OCI-LY7 (cell line): ENCODE measurements at regions not wholly inside any gene's neighbourhood (a gene's known extent, or its start where the extent isn't known, plus 50 kb on each side); places are given as distances from the start of the nearest gene placed in this dataset.

Source experiments
- CTCF ChIP-seq: fragments of 200-600 bp; sonication (generic); conservative IDR thresholded peaks from 2 replicates; pipeline ENCODE4 v1.5.1; 2014; ENCODE audit warnings: mild to moderate bottlenecking, antibody characterized with exemption, low read length, moderate library complexity, mixed read lengths
- EZH2phosphoT487 ChIP-seq: fragments of 200-600 bp; sonication (generic); IDR thresholded peaks from 2 replicates; pipeline ENCODE4 v1.6.1; 2018; ENCODE audit warnings: low read depth, borderline replicate concordance, mild to moderate bottlenecking, mixed run types, antibody characterized with exemption, low read length, moderate library complexity, mixed read lengths

- TF ChIP-seq CTCF (no peak), EZH2phosphoT487 (no peak)
Observed at GRCh38 chr4:8775751-8776355, 95.8 kb downstream of the HMX1 start.
